Testis (tissue), 2 donors: ENCODE measurements at regions not wholly inside any gene's neighbourhood (a gene's known extent, or its start where the extent isn't known, plus 50 kb on each side); places are given as distances from the start of the nearest gene placed in this dataset.

Experiments used
- CTCF ChIP-seq, 3 experiments: fragments of 450-650 bp in 2 of 3; fragments of 200-600 bp in 1 of 3; sonication (generic) in 1 of 3; IDR thresholded peaks; one replicate each; pipeline ENCODE4 v1.5.1; 2016 to 2019; ENCODE audit warnings: antibody characterized with exemption in 3 of 3, mild to moderate bottlenecking in 2 of 3, moderate library complexity in 1 of 3
- POLR2A ChIP-seq: fragments of 450-650 bp; IDR thresholded peaks from one replicate; pipeline ENCODE4 v1.6.1; 2017; ENCODE audit warnings: antibody characterized with exemption, mild to moderate bottlenecking, moderate library complexity

GRCh38 chr1:238360474-238360873, 469.8 kb upstream of the ZP4 start:
- TF ChIP-seq CTCF (IDR thresholded peaks at IDR 0.05) = no peak
- TF ChIP-seq POLR2A = no peak
